Omental fat pad (tissue), 3 donors: ENCODE measurements at regions not wholly inside any gene's neighbourhood (a gene's known extent, or its start where the extent isn't known, plus 50 kb on each side); places are given as distances from the start of the nearest gene placed in this dataset.
A peak's percentile ranks its signal among the peaks of the same experiment; 100 is the strongest.
"Not testable (repeated sequence)": the region's sequence is repeated elsewhere in the genome, so short reads cannot be mapped to it uniquely, and the experiment has no call there.

Experiments used
- ATAC-seq: fragments of 150-250 bp; one replicate; pipeline ENCODE4 v1.9.1; 2016; ENCODE audit warnings: mild to moderate bottlenecking, moderate library complexity; ENCODE audit not compliant: low FRiP score
- DNase-seq: peaks from one replicate; pipeline ENCODE4 v3.0.0-alpha.2; 2019; ENCODE audit warnings: low spot score
- CTCF ChIP-seq, 3 donors: fragments of 450-650 bp; IDR thresholded peaks; one replicate each; pipeline ENCODE4 v1.5.1; 2016 to 2017; ENCODE audit warnings: antibody characterized with exemption in 3 of 3, mild to moderate bottlenecking in 3 of 3, moderate library complexity in 2 of 3

DNA sequence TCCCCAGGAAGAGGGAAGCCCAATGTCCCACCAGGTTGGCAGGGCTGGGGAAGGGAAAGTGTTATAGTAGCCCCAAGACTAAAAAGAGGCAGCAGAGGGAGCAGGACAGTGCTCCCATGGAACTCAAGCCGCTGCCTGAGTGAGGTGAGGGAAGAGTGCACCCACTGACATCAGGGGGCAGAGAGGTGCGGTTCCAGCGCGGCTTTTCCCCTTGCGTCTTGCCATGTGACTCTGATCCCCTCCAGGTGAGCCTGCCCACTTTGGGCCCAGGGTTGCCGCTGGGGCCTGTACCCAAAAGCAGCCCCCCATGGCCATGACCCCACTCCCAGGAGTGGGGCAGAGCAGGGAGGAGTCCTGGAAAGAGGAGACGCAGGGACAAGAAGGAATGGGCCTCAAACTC lies 136.3 kb upstream of the KCTD7 start:
- not testable (repeated sequence) for ATAC-seq, DNase-seq

GRCh38 chr7:66493235-66494205 lies 135.2 kb upstream of the KCTD7 start:
- no peak for TF ChIP-seq CTCF (IDR thresholded peaks at IDR 0.05)
- DNase-seq (peak; percentile 93), ATAC-seq (peak; percentile 99)

- TF ChIP-seq CTCF (IDR thresholded peaks at IDR 0.05) = no peak
- no peak for DNase-seq
- no peak for ATAC-seq
These were observed 131.3 kb upstream of the KCTD7 start for GRCh38 chr7:66497346-66497745.

- ATAC-seq (no peak), DNase-seq (no peak)
- TF ChIP-seq CTCF (IDR thresholded peaks at IDR 0.05) = no peak
These were observed 128.6 kb upstream of the KCTD7 start for GRCh38 chr7:66500087-66500486.

- no peak for TF ChIP-seq CTCF (IDR thresholded peaks at IDR 0.05)
- ATAC-seq (no peak), DNase-seq (no peak)
These were observed 126.2 kb upstream of the KCTD7 start for GRCh38 chr7:66502230-66503035.

- ATAC-seq = no peak
- no peak for TF ChIP-seq CTCF (IDR thresholded peaks at IDR 0.05)
- DNase-seq = no peak
These were observed 125.7 kb upstream of the KCTD7 start for GRCh38 chr7:66503036-66503370.

DNA sequence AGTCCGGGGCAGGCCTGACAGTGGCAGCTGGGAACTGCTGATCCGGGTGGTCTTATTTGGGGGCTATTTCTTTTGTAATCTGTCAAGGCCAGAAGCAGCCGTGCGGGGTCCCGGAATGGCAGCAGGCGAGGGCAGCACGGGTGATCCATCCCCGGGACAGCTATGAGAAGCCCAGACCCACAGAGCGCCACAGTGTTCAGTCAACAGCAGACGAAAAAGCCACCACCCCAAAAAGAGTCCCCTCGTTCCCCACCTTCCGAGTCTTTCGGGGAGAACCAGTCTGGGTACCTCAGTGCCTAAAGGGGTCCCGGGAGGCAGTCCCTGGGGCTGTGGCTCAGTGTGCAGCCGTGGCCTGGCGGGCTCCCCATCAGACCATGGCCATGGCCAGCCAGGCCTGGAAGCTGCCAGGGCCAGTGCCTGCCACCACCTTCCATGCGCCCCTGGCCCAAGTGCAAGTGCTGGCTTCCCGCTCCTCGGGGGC lies 125.1 kb upstream of the KCTD7 start:
- no peak for TF ChIP-seq CTCF (IDR thresholded peaks at IDR 0.05)
- no peak for ATAC-seq
- no peak for DNase-seq
